IMR-90 (cell line): ENCODE measurements at regions not wholly inside any gene's neighbourhood (a gene's known extent, or its start where the extent isn't known, plus 50 kb on each side); places are given as distances from the start of the nearest gene placed in this dataset.

ENCODE experiments used
- MAFK ChIP-seq: IDR thresholded peaks from 2 replicates; pipeline ENCODE4 v1.6.1; 2012; ENCODE audit warnings: low read depth, low read length, improper control_type of control experiment
- MAZ ChIP-seq: IDR thresholded peaks from 2 replicates; pipeline ENCODE4 v1.6.1; 2012; ENCODE audit warnings: low read depth, mild to moderate bottlenecking, low read length, improper control_type of control experiment, moderate library complexity, borderline replicate concordance
- NFE2L2 ChIP-seq: fragments of 150-350 bp; IDR thresholded peaks from 2 replicates; pipeline ENCODE4 v1.6.1; 2016; ENCODE audit warnings: low read depth, mild to moderate bottlenecking, low read length
- POLR2A ChIP-seq: IDR thresholded peaks from 2 replicates; pipeline ENCODE4 v1.6.1; 2012; ENCODE audit warnings: mild to moderate bottlenecking, low read depth, low read length
- RAD21 ChIP-seq: IDR thresholded peaks from 2 replicates; pipeline ENCODE4 v1.6.1; 2012; ENCODE audit warnings: low read length, improper control_type of control experiment
- SMC3 ChIP-seq: fragments of 150-350 bp; IDR thresholded peaks from 2 replicates; pipeline ENCODE4 v1.6.1; 2016; ENCODE audit warnings: low read depth, mild to moderate bottlenecking, antibody characterized with exemption, low read length, moderate library complexity
- TF ChIP-seq, protein P1 (sequence below): conservative IDR thresholded peaks from 2 replicates; pipeline ENCODE4 v1.5.1; 2012; ENCODE audit warnings: mild to moderate bottlenecking, low read depth, low read length, improper control_type of control experiment
- TF ChIP-seq, protein P2 (sequence below): fragments of 150-350 bp; IDR thresholded peaks from 2 replicates; pipeline ENCODE4 v1.6.1; 2016; ENCODE audit warnings: low read depth, mild to moderate bottlenecking, low read length, moderate library complexity, borderline replicate concordance

DNA sequence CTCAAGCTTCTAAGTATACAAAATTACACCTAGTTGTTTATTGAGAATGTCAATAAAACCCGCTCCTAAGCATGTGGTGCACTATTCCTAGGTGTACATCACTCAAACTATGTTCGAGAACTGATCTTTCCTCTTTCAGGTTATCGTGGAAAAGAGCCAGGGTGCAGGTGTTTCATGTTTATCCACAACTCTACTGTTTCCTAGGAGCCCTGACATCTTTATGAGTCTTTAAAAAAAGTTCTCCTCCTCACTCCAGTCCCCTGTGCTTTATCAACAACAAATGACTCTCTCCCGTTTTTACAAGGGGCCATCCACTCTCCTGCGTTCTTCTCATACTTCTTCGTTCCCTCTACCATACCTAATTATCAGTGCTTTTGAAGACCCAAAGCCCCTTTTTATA lies 78.8 kb upstream of the NFIL3 start:
- TF ChIP-seq POLR2A (no peak), MAZ (no peak), NFE2L2 (no peak), MAFK (no peak), SMC3 (no peak), RAD21 (no peak)
- TF ChIP-seq, protein P1, sequence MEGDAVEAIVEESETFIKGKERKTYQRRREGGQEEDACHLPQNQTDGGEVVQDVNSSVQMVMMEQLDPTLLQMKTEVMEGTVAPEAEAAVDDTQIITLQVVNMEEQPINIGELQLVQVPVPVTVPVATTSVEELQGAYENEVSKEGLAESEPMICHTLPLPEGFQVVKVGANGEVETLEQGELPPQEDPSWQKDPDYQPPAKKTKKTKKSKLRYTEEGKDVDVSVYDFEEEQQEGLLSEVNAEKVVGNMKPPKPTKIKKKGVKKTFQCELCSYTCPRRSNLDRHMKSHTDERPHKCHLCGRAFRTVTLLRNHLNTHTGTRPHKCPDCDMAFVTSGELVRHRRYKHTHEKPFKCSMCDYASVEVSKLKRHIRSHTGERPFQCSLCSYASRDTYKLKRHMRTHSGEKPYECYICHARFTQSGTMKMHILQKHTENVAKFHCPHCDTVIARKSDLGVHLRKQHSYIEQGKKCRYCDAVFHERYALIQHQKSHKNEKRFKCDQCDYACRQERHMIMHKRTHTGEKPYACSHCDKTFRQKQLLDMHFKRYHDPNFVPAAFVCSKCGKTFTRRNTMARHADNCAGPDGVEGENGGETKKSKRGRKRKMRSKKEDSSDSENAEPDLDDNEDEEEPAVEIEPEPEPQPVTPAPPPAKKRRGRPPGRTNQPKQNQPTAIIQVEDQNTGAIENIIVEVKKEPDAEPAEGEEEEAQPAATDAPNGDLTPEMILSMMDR: no peak
- TF ChIP-seq, protein P2, sequence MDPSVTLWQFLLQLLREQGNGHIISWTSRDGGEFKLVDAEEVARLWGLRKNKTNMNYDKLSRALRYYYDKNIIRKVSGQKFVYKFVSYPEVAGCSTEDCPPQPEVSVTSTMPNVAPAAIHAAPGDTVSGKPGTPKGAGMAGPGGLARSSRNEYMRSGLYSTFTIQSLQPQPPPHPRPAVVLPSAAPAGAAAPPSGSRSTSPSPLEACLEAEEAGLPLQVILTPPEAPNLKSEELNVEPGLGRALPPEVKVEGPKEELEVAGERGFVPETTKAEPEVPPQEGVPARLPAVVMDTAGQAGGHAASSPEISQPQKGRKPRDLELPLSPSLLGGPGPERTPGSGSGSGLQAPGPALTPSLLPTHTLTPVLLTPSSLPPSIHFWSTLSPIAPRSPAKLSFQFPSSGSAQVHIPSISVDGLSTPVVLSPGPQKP: no peak
